Keratinocyte (primary cell): ENCODE measurements at regions not wholly inside any gene's neighbourhood (a gene's known extent, or its start where the extent isn't known, plus 50 kb on each side); places are given as distances from the start of the nearest gene placed in this dataset.

Experiments used
- DNase-seq: peaks from one replicate; pipeline ENCODE4 v3.0.0-alpha.2; 2011; ENCODE audit warnings: low read depth, missing footprints, low spot score
- FAIRE-seq: peaks from 2 replicates; lab custom pipeline; 2011; peaks lifted over from hg19 to GRCh38; lab: Jason Lieb, UNC
- H2AFZ ChIP-seq: 2 replicates; pipeline ENCODE4 v1.6.0; 2012; ENCODE audit warnings: low read length, control low read depth, inconsistent platforms; ENCODE audit not compliant: control insufficient read depth
- H3K27ac ChIP-seq: 2 replicates; pipeline ENCODE4 v1.5.1; 2011; ENCODE audit warnings: low read length; ENCODE audit not compliant: control insufficient read depth, insufficient read depth
- H3K27me3 ChIP-seq: 3 replicates; pipeline ENCODE4 v1.6.0; 2011; ENCODE audit warnings: low read length; ENCODE audit not compliant: control insufficient read depth, insufficient read depth; ENCODE audit errors: extremely low read depth
- H3K36me3 ChIP-seq, 2 experiments: 2 replicates in 1 of 2; 3 replicates in 1 of 2; pipeline ENCODE4 v1.5.1; 2011; ENCODE audit warnings: low read length in 2 of 2, mild to moderate bottlenecking in 1 of 2; ENCODE audit not compliant: control insufficient read depth in 2 of 2, insufficient read depth in 2 of 2; ENCODE audit errors: extremely low read depth in 1 of 2
- H3K4me1 ChIP-seq: 3 replicates; pipeline ENCODE4 v1.5.1; 2011; ENCODE audit warnings: low read length; ENCODE audit not compliant: control insufficient read depth, insufficient read depth; ENCODE audit errors: extremely low read depth
- H3K4me2 ChIP-seq: 3 replicates; pipeline ENCODE4 v1.6.0; 2011; ENCODE audit warnings: low read depth, low read length; ENCODE audit not compliant: control insufficient read depth, insufficient read depth; ENCODE audit errors: extremely low read depth
- H3K4me3 ChIP-seq, 3 experiments: fragments of 200-600 bp in 1 of 3; sonication (generic) in 1 of 3; 2 replicates in 2 of 3; 3 replicates in 1 of 3; pipeline ENCODE4 v1.5.1; 2011 to 2016; ENCODE audit warnings: low read length in 3 of 3, mild to moderate bottlenecking in 3 of 3, control low read depth in 2 of 3, inconsistent platforms in 1 of 3, low read depth in 1 of 3, mixed read lengths in 1 of 3, mixed run types in 1 of 3, moderate library complexity in 1 of 3; ENCODE audit not compliant: control insufficient read depth in 2 of 3, insufficient read depth in 2 of 3; ENCODE audit errors: extremely low read depth in 1 of 3
- H3K79me2 ChIP-seq: 2 replicates; pipeline ENCODE4 v1.6.0; 2012; ENCODE audit warnings: low read length; ENCODE audit not compliant: control insufficient read depth, insufficient read depth
- H3K9ac ChIP-seq: 3 replicates; pipeline ENCODE4 v1.6.0; 2011; ENCODE audit warnings: low read length; ENCODE audit not compliant: control insufficient read depth, insufficient read depth; ENCODE audit errors: extremely low read depth
- H3K9me1 ChIP-seq: 3 replicates; pipeline ENCODE4 v1.6.0; 2011; ENCODE audit warnings: low read length; ENCODE audit not compliant: control insufficient read depth, insufficient read depth; ENCODE audit errors: extremely low read depth
- H3K9me3 ChIP-seq: 2 replicates; pipeline ENCODE4 v1.5.1; 2012; ENCODE audit warnings: low read depth, low read length; ENCODE audit not compliant: control insufficient read depth
- H4K20me1 ChIP-seq: 3 replicates; pipeline ENCODE4 v1.6.0; 2011; ENCODE audit warnings: low read length; ENCODE audit not compliant: control insufficient read depth, insufficient read depth; ENCODE audit errors: extremely low read depth
- CTCF ChIP-seq, 3 experiments: IDR thresholded peaks in 1 of 3; conservative IDR thresholded peaks in 1 of 3; optimal IDR thresholded peaks in 1 of 3; 2 replicates in 2 of 3; 3 replicates in 1 of 3; pipeline versions ENCODE3 to v1.5.1; 2011; ENCODE audit warnings: low read length in 3 of 3, mild to moderate bottlenecking in 3 of 3, moderate library complexity in 2 of 3, control low read depth in 1 of 3, inconsistent platforms in 1 of 3; ENCODE audit not compliant: insufficient read depth in 2 of 3; ENCODE audit errors: extremely low read depth in 1 of 3
- EZH2 ChIP-seq: IDR thresholded peaks from one replicate; pipeline ENCODE4 v1.6.1; 2012; ENCODE audit warnings: inconsistent platforms, mild to moderate bottlenecking, low read length, moderate library complexity
- dilution Hi-C: fragments of 300-500 bp; cut with MboI; formaldehyde crosslinking; loops from one replicate; pipeline ENCODE4 v1.7.0; 2020; ENCODE audit warnings: low sequenced_read_pairs; ENCODE audit not compliant: extremely low pct_ligation_motif_present

GRCh38 chr15:23954931-23955330 lies 267.8 kb upstream of the NDN start:
- TF ChIP-seq CTCF (optimal IDR thresholded peaks at IDR 0.05 in 1 of 3, IDR thresholded peaks at IDR 0.05 in 1 of 3, conservative IDR thresholded peaks at IDR 0.05 in 1 of 3; ENCODE audit: extremely low read depth in 1 of 3, insufficient read depth in 2 of 3, low read length in 3 of 3) (no peak), EZH2 (no peak)
- Histone ChIP-seq H4K20me1 (no peaks in the 10 kb centered on the region), H3K4me1 (no peaks in the 10 kb centered on the region), H3K9ac (no peak overlapping the region), H3K4me3 (no peak overlapping the region), H3K9me1 (no peaks in the 10 kb centered on the region), H2AFZ (no peak overlapping the region), H3K9me3 (peaks cover 3% of the 10 kb centered on the region), H3K27me3 (no peaks in the 10 kb centered on the region), H3K27ac (no peak overlapping the region), H3K36me3 (no peaks in the 10 kb centered on the region), H3K4me2 (no peak overlapping the region), H3K79me2 (no peaks in the 10 kb centered on the region)
- dilution Hi-C loops, result no loop called here
- FAIRE-seq (no peak), DNase-seq (no peak)

DNA sequence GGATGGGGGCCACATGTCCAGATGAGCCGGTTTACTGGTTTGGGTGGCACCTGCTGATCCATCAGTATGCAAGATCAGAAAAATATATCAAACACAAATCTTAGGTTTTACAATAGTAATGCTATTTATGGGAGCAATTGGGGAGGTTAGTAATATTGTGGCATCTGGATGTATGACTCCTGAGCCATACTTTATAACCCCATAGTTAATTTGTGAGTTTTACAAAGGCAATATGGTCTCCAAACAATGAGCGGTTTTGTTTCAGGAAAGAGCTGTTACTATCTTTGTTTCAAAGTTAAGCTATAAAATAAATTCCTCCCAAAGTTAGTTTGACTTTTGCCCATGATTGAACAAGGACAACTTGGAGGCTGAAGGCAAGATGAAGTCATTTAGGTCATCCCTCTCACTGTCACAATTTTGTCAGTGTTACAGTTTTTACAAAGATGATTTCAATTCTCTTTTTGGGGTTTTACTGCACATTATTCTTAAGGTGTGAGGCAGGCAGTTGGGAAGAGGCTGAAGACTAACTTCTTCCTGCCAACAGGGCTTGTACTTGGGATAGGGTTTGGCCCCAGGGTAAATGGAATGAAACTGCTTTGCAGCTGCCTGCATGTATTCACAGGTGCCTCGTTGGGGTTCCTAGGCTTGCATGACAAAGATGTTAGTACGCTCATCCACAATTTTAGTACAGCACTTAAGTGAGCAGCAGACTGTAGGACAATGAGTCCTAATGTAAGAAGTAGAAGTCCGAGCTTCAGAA lies 296.6 kb upstream of the NDN start:
- DNase-seq, result no peak
- H3K9me3 ChIP-seq, result peaks cover 2% of the 10 kb centered on the region
- H3K9ac ChIP-seq, result no peak overlapping the region
- H3K4me1 ChIP-seq, result no peaks in the 10 kb centered on the region
- no peaks in the 10 kb centered on the region for H3K36me3 ChIP-seq
- H3K9me1 ChIP-seq, result no peaks in the 10 kb centered on the region
- H4K20me1 ChIP-seq, result no peaks in the 10 kb centered on the region
- H3K27me3 ChIP-seq, result no peaks in the 10 kb centered on the region
- no peak overlapping the region for H3K4me2 ChIP-seq
- no peak for TF ChIP-seq CTCF (optimal IDR thresholded peaks at IDR 0.05 in 1 of 3, IDR thresholded peaks at IDR 0.05 in 1 of 3, conservative IDR thresholded peaks at IDR 0.05 in 1 of 3; ENCODE audit: extremely low read depth in 1 of 3, insufficient read depth in 2 of 3, low read length in 3 of 3)
- no peak for TF ChIP-seq EZH2
- no peak overlapping the region for H2AFZ ChIP-seq
- no peak overlapping the region for H3K4me3 ChIP-seq
- no peak for FAIRE-seq
- dilution Hi-C loops, result no loop called here
- H3K79me2 ChIP-seq, result no peaks in the 10 kb centered on the region
- no peak overlapping the region for H3K27ac ChIP-seq
